Transverse colon (tissue), 4 donors: ENCODE measurements at regions not wholly inside any gene's neighbourhood (a gene's known extent, or its start where the extent isn't known, plus 50 kb on each side); places are given as distances from the start of the nearest gene placed in this dataset.

ENCODE experiments used
- DNase-seq: peaks from one replicate; pipeline ENCODE4 v3.0.0-alpha.2; 2019
- H3K27ac ChIP-seq, 4 donors: fragments of 200-600 bp; sonication (generic); 2 replicates each; pipeline ENCODE4 v1.5.1; 2016 to 2018; ENCODE audit warnings: inconsistent platforms in 4 of 4
- H3K27me3 ChIP-seq: fragments of 200-600 bp; sonication (generic); 2 replicates; pipeline ENCODE4 v1.5.1; 2017; ENCODE audit warnings: inconsistent platforms
- H3K36me3 ChIP-seq, 4 donors: fragments of 200-600 bp; sonication (generic); 2 replicates each; pipeline ENCODE4 v1.5.1; 2017 to 2019; ENCODE audit warnings: inconsistent platforms in 4 of 4
- H3K4me1 ChIP-seq, 4 donors: fragments of 200-600 bp; sonication (generic); 2 replicates each; pipeline ENCODE4 v1.5.1; 2017 to 2020; ENCODE audit warnings: inconsistent platforms in 4 of 4
- H3K4me3 ChIP-seq, 4 donors: fragments of 200-600 bp; sonication (generic); 1 replicate in 1 of 4; 2 replicates in 3 of 4; pipeline versions ENCODE4 v1.5.1 to v1.6.1; 2017 to 2019; ENCODE audit warnings: inconsistent platforms in 4 of 4
- H3K9me3 ChIP-seq, 2 donors: fragments of 200-600 bp; sonication (generic); 2 replicates each; pipeline ENCODE4 v1.5.1; 2017 to 2019; ENCODE audit warnings: inconsistent platforms in 2 of 2
- EP300 ChIP-seq: sonication (generic); formaldehyde crosslinking; IDR thresholded peaks from one replicate; pipeline ENCODE4 v1.6.1; 2017; ENCODE audit warnings: antibody characterized with exemption, low read depth
- POLR2A ChIP-seq: fragments of 450-650 bp; IDR thresholded peaks from one replicate; pipeline ENCODE4 v1.6.1; 2016; ENCODE audit warnings: antibody characterized with exemption, mild to moderate bottlenecking, moderate library complexity
- POLR2AphosphoS5 ChIP-seq, 3 donors: sonication (generic); formaldehyde crosslinking; IDR thresholded peaks; one replicate each; pipeline ENCODE4 v1.6.1; 2016; ENCODE audit warnings: antibody characterized with exemption in 3 of 3
- WGBS, 2 donors: methylation state at CpG; one replicate each; pipeline ENCODE4 v1.1.5; 2018; ENCODE audit warnings: low coverage in 1 of 2; 5-methylcytosine and 5-hydroxymethylcytosine counted together
- in situ Hi-C, 4 donors: fragments of 200-750 bp; cut with MboI; loops; one replicate each; pipeline versions ENCODE4 v1.15.0 to v1.15.1; 2017; ENCODE audit warnings: low sequenced_read_pairs in 3 of 4, low pct_ligation_motif_present in 1 of 4, low pct_unique_long_range_greater_than_20kb in 1 of 4
- intact Hi-C: fragments of 100-400 bp; cut with DNase I; formaldehyde crosslinking; loops from one replicate; pipeline ENCODE4 v1.15.1; 2023; ENCODE audit warnings: low total_unique reads
- TF ChIP-seq, protein P1 (sequence below), 5 experiments: fragments of 200-600 bp in 3 of 5; fragments of 450-650 bp in 2 of 5; sonication (generic) in 3 of 5; IDR thresholded peaks; 1 replicate in 2 of 5; 2 replicates in 3 of 5; pipeline ENCODE4 v1.5.1; 2016 to 2017; ENCODE audit warnings: antibody characterized with exemption in 5 of 5, inconsistent platforms in 3 of 5, mild to moderate bottlenecking in 2 of 5, moderate library complexity in 1 of 5

DNA sequence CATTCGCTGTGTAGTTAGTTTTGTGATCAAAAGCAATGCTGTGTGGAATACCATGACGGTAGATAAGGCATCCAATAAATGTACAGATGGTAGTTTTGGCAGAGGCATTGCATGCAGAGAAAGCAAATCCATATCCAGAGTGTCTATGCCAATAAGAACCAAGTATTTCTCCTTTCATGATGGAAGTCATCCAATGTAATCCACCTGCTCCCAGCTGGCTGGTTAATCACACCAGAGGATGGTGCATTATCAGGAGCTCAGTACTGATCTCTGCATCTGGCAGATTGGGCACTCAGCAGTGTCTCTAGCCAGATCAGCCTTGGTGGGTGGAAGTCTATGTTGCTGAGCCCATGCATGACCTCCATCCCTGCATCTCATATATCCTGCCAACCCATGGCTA lies 677.7 kb upstream of the NECTIN3 start:
- no peaks in the 10 kb centered on the region for H3K36me3 ChIP-seq
- H3K9me3 ChIP-seq = no peaks in the 10 kb centered on the region
- intact Hi-C loops (no loop called here), in situ Hi-C loops (no loop called here)
- H3K27me3 ChIP-seq = no peaks in the 10 kb centered on the region
- 74% methylated on average over 2 of the region's 2 CpGs; no CpG with 5 or more reads in 1 of the 2 donors for WGBS, 2 donors
- TF ChIP-seq EP300 (no peak), POLR2AphosphoS5 (IDR thresholded peaks at IDR 0.05) (no peak), POLR2A (no peak)
- TF ChIP-seq, protein P1, sequence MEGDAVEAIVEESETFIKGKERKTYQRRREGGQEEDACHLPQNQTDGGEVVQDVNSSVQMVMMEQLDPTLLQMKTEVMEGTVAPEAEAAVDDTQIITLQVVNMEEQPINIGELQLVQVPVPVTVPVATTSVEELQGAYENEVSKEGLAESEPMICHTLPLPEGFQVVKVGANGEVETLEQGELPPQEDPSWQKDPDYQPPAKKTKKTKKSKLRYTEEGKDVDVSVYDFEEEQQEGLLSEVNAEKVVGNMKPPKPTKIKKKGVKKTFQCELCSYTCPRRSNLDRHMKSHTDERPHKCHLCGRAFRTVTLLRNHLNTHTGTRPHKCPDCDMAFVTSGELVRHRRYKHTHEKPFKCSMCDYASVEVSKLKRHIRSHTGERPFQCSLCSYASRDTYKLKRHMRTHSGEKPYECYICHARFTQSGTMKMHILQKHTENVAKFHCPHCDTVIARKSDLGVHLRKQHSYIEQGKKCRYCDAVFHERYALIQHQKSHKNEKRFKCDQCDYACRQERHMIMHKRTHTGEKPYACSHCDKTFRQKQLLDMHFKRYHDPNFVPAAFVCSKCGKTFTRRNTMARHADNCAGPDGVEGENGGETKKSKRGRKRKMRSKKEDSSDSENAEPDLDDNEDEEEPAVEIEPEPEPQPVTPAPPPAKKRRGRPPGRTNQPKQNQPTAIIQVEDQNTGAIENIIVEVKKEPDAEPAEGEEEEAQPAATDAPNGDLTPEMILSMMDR (IDR thresholded peaks at IDR 0.05) = no peak
- DNase-seq = no peak
- no peaks in the 10 kb centered on the region for H3K4me1 ChIP-seq
- no peak overlapping the region for H3K4me3 ChIP-seq
- no peak overlapping the region for H3K27ac ChIP-seq

- intact Hi-C loops = no loop called here
- in situ Hi-C loops = no loop called here
Measured at GRCh38 chr3:110397115-110397514, 674.5 kb upstream of the NECTIN3 start.

DNA sequence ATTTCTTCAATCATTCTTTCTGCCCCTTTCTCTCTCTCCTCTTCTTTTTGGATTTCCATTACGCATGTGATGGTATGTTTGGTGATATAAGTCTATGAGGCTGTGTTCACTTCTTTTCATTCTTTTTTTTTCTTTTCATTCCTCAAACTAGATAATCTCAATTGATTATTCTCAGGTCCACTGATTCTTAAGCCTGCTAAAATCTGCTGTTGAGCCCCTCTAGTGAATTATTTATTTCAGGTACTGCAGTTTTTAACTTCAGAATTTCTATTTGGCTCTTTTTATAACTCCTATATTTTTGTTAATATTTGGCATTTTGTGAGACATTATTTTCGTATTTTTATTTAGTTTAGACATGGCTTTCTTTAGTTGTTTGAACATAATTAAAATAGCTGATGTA lies 671.3 kb upstream of the NECTIN3 start:
- TF ChIP-seq POLR2AphosphoS5 (IDR thresholded peaks at IDR 0.05) = no peak
- no peak for TF ChIP-seq EP300
- no peak for TF ChIP-seq POLR2A
- TF ChIP-seq, protein P1 (IDR thresholded peaks at IDR 0.05) = no peak
- in situ Hi-C loops = no loop called here
- no peaks in the 10 kb centered on the region for H3K9me3 ChIP-seq

More at GRCh38 chr3:110397115-110397514, 674.5 kb upstream of the NECTIN3 start:
- no peaks in the 10 kb centered on the region for H3K36me3 ChIP-seq
- DNase-seq = no peak
- no peaks in the 10 kb centered on the region for H3K4me1 ChIP-seq
- no peak overlapping the region for H3K4me3 ChIP-seq
- 30 to 64% methylated on average over 1 of the region's 1 CpG for WGBS, 2 donors
- no peaks in the 10 kb centered on the region for H3K9me3 ChIP-seq
- H3K27me3 ChIP-seq = no peaks in the 10 kb centered on the region
- TF ChIP-seq POLR2AphosphoS5 (IDR thresholded peaks at IDR 0.05) = no peak
- no peak overlapping the region for H3K27ac ChIP-seq

DNA sequence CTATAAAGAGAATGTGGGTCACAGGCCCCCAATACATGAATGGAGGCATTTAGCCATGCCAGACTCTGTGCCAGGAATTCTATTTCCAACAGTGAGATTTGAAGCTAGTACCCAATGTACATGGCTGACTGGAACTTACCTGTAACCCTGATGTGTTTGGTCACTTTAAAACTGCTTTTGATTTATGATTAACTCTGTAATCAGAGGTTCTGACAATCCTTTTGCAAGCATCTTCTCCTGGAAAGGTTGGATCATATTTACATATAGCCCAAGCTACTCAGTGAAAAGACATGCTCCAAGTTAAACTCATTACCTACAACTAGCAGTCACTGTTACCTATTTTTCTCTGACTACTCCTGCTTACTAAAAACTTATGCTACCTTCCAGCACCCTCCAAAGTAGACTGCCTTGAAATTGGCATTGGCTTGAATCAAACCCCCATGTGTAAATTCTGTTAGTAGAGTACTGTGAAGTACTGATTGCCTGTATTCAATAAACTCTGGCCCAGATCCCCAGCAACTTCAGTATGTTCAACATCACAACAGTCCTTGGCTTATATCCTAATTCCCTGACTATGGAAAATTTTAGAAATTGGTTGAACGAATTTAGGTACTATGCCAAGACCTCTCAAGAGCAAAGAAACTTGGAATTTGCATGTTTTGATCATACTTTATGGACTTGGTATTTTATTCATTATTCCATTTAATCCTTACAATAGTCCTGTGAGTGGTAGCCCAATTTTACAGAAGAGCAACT lies 665.6 kb upstream of the NECTIN3 start:
- no peak overlapping the region for H3K4me3 ChIP-seq
- no peaks in the 10 kb centered on the region for H3K4me1 ChIP-seq
- H3K27me3 ChIP-seq = no peaks in the 10 kb centered on the region
- TF ChIP-seq POLR2A = no peak
- no peak for TF ChIP-seq EP300
- TF ChIP-seq POLR2AphosphoS5 (IDR thresholded peaks at IDR 0.05) = no peak
- TF ChIP-seq, protein P1 (IDR thresholded peaks at IDR 0.05) = no peak
- no peaks in the 10 kb centered on the region for H3K36me3 ChIP-seq
- intact Hi-C loops (no loop called here), in situ Hi-C loops (no loop called here)
- H3K9me3 ChIP-seq = no peaks in the 10 kb centered on the region
- H3K27ac ChIP-seq = no peak overlapping the region
- no peak for DNase-seq
- WGBS, 2 donors = 60 to 64% methylated on average over 1 of the region's 1 CpG

More for the DNA sequence above, 671.3 kb upstream of the NECTIN3 start:
- H3K4me1 ChIP-seq = no peaks in the 10 kb centered on the region
- H3K36me3 ChIP-seq = no peaks in the 10 kb centered on the region
- intact Hi-C loops = no loop called here
- H3K27me3 ChIP-seq = no peaks in the 10 kb centered on the region
- no peak overlapping the region for H3K4me3 ChIP-seq
- no peak overlapping the region for H3K27ac ChIP-seq
- no peak for DNase-seq
- WGBS, 2 donors = 80 to 85% methylated on average over 2 of the region's 2 CpGs

- intact Hi-C loops = no loop called here
Measured at GRCh38 chr3:110413266-110413665, 658.4 kb upstream of the NECTIN3 start.

More at GRCh38 chr3:110413266-110413665, 658.4 kb upstream of the NECTIN3 start:
- WGBS, 2 donors = 68 to 91% methylated on average over 3 of the region's 3 CpGs
- Histone ChIP-seq H3K4me1 (no peaks in the 10 kb centered on the region), H3K4me3 (no peak overlapping the region), H3K9me3 (no peaks in the 10 kb centered on the region), H3K27ac (no peak overlapping the region), H3K36me3 (no peaks in the 10 kb centered on the region), H3K27me3 (no peaks in the 10 kb centered on the region)
- in situ Hi-C loops = no loop called here
- no peak for TF ChIP-seq POLR2A
- TF ChIP-seq EP300 = no peak
- TF ChIP-seq POLR2AphosphoS5 (IDR thresholded peaks at IDR 0.05) = no peak
- no peak for DNase-seq
